ENCODE measurements at regions not wholly inside any gene's neighbourhood (a gene's known extent, or its start where the extent isn't known, plus 50 kb on each side); places are given as distances from the start of the nearest gene placed in this dataset.
"Not testable (repeated sequence)": the region's sequence is repeated elsewhere in the genome, so short reads cannot be mapped to it uniquely, and the experiment has no call there.

DNA sequence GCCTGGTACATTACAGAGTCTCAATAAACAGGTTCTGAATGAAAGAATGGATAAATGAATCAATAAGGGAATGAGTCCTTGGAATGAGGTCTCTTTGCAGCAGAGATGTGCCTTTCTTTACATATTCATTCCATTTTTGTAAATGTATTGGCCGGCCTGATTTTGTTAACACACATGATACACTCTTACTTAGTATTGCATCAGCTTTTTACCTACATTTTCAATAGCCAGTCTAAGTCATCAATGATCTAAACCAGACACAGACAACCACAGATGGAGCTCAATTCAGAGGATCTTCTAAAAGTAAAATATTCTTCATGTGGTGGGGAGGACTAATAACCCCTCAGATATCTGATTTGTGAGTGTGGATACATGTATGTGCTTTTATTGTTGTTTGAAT, 653.1 kb downstream of the LMO4 start:
- ChIA-PET CTCF (no interaction called here), POLR2A (no interaction called here)
- ATAC-seq, result no peak
- Mint-ChIP-seq H3K27ac (no peak overlapping the region), H3K9me3 (no peaks in the 10 kb centered on the region), H3K4me3 (no peak overlapping the region), H3K27me3 (peaks cover 6% of the 10 kb centered on the region), H3K4me1 (ENCODE audit: low read depth) (no peaks in the 10 kb centered on the region), H3K36me3 (ENCODE audit: low read depth) (no peaks in the 10 kb centered on the region)
- no peak for TF ChIP-seq CTCF (IDR thresholded peaks at IDR 0.05)
- intact Hi-C loops (cut with micrococcal nuclease), result no loop called here
- DNase-seq, result no peak

GRCh38 chr1:87983841-87984240, 655.2 kb downstream of the LMO4 start:
- Mint-ChIP-seq H3K36me3 (ENCODE audit: low read depth) (no peaks in the 10 kb centered on the region), H3K4me3 (no peak overlapping the region), H3K27me3 (peaks cover 4% of the 10 kb centered on the region), H3K27ac (no peak overlapping the region), H3K4me1 (ENCODE audit: low read depth) (no peaks in the 10 kb centered on the region), H3K9me3 (no peaks in the 10 kb centered on the region)
- ATAC-seq (no peak), DNase-seq (no peak)
- ChIA-PET CTCF (no interaction called here), POLR2A (interaction anchor here (0.6 kb wide), 1 partner anchor 631 kb away, joined by 3 read pairs; no protein-coding TSS in a partner anchor)
- intact Hi-C loops (cut with micrococcal nuclease), result no loop called here
- TF ChIP-seq CTCF (IDR thresholded peaks at IDR 0.05), result no peak

DNA sequence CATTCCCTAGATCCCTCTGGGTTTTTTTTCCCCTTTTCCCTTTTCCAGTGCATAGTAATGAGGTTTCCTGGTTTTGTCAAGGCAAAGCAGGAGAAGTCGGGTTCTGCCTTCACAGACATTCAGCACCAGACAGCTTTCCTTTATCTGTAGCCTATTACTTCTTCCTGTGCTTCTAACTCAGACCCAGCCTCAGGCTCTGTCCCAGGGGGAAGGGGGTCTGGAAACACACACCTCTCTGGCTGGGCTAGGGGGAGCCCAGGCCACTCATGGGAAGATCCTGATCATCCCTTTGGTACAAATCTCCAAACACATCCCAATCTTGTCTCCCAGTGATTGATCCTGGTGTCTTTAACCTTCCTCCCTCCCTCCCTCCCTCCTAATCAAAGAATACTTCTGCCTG, 656.4 kb downstream of the LMO4 start:
- intact Hi-C loops (cut with micrococcal nuclease), result no loop called here
- Mint-ChIP-seq H3K9me3 (no peaks in the 10 kb centered on the region), H3K4me3 (no peak overlapping the region), H3K4me1 (ENCODE audit: low read depth) (no peaks in the 10 kb centered on the region), H3K36me3 (ENCODE audit: low read depth) (no peaks in the 10 kb centered on the region), H3K27ac (no peak overlapping the region), H3K27me3 (peaks cover 3% of the 10 kb centered on the region)
- CTCF ChIA-PET, result no interaction called here
- POLR2A ChIA-PET, result no interaction called here
- DNase-seq (no peak), ATAC-seq (no peak)
- TF ChIP-seq CTCF (IDR thresholded peaks at IDR 0.05), result no peak

DNA sequence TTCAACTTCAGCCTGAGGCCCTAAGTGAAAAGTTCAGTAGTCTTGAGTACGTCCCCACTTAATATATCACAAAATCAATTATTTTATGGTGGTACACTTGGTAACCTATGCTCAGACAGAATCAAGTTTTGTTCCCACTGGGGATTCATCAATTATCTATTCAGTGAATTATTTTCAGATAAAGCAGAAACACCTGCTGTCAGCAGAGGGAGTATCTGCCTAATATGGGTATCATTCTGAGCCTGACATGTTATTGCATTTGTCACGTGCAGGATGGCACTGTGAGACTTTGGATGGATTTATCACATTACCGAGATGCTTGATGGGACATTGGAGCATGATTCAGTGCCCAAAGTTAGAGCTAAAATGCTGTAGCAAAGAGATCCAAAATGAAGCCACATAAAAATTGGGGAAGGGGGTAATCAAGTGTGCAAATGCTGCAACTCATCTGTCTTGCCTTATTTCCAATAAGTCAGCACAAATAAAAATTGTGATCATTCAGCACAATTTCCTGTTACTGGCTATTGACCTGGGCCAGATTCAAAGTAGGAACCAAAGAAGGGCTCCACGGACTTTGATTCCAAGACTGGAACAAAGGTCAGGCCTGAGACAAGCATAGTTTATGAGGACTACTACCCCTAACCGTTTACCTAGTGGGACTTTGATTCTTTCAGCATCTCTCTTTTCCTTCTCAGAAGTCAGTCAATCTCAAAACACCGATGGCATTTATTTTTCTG, 657.6 kb downstream of the LMO4 start:
- Mint-ChIP-seq H3K9me3 (no peaks in the 10 kb centered on the region), H3K27me3 (peaks cover 2% of the 10 kb centered on the region), H3K4me1 (ENCODE audit: low read depth) (no peaks in the 10 kb centered on the region), H3K36me3 (ENCODE audit: low read depth) (no peaks in the 10 kb centered on the region), H3K27ac (no peak overlapping the region), H3K4me3 (no peak overlapping the region)
- ChIA-PET POLR2A (no interaction called here), CTCF (interaction anchor here (2.0 kb wide), 1 partner anchor 10 kb away, joined by 7 read pairs; no protein-coding TSS in a partner anchor)
- no peak for ATAC-seq
- TF ChIP-seq CTCF (IDR thresholded peaks at IDR 0.05), result no peak
- intact Hi-C loops (cut with micrococcal nuclease), result no loop called here
- no peak for DNase-seq

- H3K27ac Mint-ChIP-seq, result no peak overlapping the region
- H3K4me3 Mint-ChIP-seq, result no peak overlapping the region
- DNase-seq (no peak), ATAC-seq (no peak)
- POLR2A ChIA-PET, result no interaction called here
- H3K9me3 Mint-ChIP-seq, result no peaks in the 10 kb centered on the region
- no peak for TF ChIP-seq CTCF (IDR thresholded peaks at IDR 0.05)
- CTCF ChIA-PET, result no interaction called here
- intact Hi-C loops (cut with micrococcal nuclease), result no loop called here
- no peaks in the 10 kb centered on the region for H3K27me3 Mint-ChIP-seq
- H3K36me3 Mint-ChIP-seq (ENCODE audit: low read depth), result no peaks in the 10 kb centered on the region
- H3K4me1 Mint-ChIP-seq (ENCODE audit: low read depth), result no peaks in the 10 kb centered on the region
Observed at GRCh38 chr1:87989346-87989745, 660.7 kb downstream of the LMO4 start.

DNA sequence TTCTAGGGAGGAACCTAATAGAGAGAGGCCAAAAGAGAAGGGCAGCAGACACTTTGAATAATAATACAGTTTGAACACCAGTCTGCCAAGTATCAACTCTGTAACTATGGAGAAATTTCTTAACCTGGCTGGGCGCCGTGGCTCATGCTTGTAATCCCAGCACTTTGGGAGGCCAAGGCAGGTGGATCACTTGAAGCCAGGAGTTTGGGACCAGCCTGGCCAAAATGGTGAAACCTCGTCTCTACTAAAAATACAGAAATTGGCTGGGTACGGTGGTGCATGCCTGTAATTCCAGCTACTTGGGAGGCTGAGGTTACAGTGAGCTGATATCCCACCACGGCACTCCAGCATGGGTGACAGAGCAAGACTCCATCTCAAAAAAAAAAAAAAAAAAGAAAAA, 663.9 kb downstream of the LMO4 start:
- H3K4me3 Mint-ChIP-seq; CTCF ChIA-PET; intact Hi-C loops (cut with micrococcal nuclease); H3K4me1 Mint-ChIP-seq (ENCODE audit: low read depth); ATAC-seq; H3K27me3 Mint-ChIP-seq; H3K36me3 Mint-ChIP-seq (ENCODE audit: low read depth); H3K27ac Mint-ChIP-seq; H3K9me3 Mint-ChIP-seq; DNase-seq; POLR2A ChIA-PET: not testable (repeated sequence)

All from activated CD8-positive, alpha-beta T cell treated with anti-CD3 and anti-CD28 coated beads for 36 hours (primary cell).